C4-2B (cell line): ENCODE measurements at regions not wholly inside any gene's neighbourhood (a gene's known extent, or its start where the extent isn't known, plus 50 kb on each side); places are given as distances from the start of the nearest gene placed in this dataset.

Experiments
- ZFX ChIP-seq: fragments of 450-650 bp; IDR thresholded peaks from 2 replicates; pipeline ENCODE4 v1.6.1; 2017
- TF ChIP-seq, protein P1 (sequence below): fragments of 450-650 bp; conservative IDR thresholded peaks from 2 replicates; pipeline ENCODE4 v1.5.1; 2017; ENCODE audit warnings: mild to moderate bottlenecking

DNA sequence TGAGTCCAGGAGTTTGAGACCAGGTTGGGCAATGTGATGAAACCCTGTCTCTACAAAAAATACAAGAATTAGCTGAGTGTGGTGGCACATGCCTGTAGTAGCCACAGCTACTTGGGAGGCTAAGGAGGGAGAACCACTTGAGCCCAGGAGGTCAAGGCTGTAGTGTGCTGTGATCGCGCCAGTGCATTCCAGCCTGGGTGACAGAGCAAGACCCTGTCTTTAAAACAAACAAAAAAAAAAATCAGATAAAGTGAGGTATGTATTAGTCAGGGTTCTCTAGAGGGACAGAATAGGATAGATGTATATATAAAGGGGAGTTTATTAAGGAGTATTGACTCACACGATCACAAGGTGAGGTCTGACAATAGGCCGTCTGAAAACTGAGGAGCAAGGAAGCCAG, 101.5 kb upstream of the GPR26 start:
- TF ChIP-seq, protein P1, sequence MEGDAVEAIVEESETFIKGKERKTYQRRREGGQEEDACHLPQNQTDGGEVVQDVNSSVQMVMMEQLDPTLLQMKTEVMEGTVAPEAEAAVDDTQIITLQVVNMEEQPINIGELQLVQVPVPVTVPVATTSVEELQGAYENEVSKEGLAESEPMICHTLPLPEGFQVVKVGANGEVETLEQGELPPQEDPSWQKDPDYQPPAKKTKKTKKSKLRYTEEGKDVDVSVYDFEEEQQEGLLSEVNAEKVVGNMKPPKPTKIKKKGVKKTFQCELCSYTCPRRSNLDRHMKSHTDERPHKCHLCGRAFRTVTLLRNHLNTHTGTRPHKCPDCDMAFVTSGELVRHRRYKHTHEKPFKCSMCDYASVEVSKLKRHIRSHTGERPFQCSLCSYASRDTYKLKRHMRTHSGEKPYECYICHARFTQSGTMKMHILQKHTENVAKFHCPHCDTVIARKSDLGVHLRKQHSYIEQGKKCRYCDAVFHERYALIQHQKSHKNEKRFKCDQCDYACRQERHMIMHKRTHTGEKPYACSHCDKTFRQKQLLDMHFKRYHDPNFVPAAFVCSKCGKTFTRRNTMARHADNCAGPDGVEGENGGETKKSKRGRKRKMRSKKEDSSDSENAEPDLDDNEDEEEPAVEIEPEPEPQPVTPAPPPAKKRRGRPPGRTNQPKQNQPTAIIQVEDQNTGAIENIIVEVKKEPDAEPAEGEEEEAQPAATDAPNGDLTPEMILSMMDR = no peak
- no peak for TF ChIP-seq ZFX
